GM19328 (cell line): ENCODE measurements at regions not wholly inside any gene's neighbourhood (a gene's known extent, or its start where the extent isn't known, plus 50 kb on each side); places are given as distances from the start of the nearest gene placed in this dataset.

Experiments used
- ATAC-seq: cut with Tn5 transposase; IDR thresholded peaks from one replicate; pipeline ENCODE4 v1.9.1; 2021; ENCODE audit warnings: mild to moderate bottlenecking, moderate library complexity; ENCODE audit not compliant: unreplicated experiment

DNA sequence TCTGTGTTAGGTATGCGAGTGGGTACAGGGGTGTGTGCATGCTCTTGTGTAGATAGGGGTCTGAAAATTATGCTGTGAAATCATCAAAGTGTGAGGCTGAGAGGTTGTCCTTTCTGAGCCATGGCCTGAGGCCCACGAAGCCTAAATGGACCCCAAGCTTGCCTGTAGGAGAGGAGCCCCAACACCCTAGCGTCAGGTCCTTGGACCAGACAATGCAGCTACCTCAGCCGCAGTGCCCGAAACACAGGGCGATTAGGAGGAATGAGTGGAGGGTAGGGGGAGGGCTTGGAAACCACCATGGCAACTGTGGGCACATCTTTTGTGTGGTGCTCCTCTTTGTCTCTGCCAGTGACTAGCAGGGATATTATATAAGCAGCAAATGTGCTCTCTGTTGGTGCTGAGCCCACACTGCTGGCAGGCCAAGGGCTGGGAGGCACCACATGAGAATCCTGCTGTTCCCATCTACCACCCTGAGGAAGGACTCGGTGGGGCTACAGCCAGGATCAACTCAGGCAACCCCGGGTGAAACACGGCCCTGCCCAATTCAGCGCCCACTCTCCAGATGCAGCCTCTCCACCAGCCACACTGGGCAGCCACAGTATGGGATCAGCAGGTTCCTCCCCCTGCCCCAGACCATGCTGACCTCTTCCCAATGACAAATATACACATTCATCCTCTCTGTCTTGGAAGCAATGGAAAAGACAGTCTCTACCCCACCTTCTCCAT is 84.6 kb upstream of the FSTL4 start:
- no peak for ATAC-seq

DNA sequence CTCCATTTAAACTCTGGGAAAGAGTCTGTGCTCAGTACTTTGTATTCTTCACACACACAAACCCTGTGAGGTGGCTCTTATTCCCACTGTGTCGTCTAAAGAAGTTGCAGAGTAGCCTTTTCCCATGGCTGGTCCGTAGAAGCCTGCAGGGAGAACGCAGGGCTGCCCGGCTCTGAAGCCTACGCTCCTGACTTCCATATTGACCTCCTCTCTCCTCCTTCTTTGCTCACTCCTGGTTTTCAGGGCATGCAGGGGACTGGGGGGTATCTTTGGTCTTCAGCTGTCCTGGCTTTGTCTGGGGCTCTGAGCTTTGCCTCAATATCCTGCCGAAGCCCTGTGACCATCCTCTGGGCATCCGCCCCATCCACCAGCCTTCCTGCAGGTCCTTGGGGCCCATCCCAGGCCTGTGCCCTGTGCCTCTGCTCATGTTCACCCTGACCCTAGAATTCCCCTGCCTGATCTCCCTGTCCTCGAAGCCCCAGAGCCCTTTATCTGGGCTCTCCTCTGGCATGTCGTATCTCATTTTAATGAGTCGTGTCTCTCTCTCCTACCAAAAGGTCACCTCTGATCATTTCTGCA is 83.8 kb upstream of the FSTL4 start:
- no peak for ATAC-seq

DNA sequence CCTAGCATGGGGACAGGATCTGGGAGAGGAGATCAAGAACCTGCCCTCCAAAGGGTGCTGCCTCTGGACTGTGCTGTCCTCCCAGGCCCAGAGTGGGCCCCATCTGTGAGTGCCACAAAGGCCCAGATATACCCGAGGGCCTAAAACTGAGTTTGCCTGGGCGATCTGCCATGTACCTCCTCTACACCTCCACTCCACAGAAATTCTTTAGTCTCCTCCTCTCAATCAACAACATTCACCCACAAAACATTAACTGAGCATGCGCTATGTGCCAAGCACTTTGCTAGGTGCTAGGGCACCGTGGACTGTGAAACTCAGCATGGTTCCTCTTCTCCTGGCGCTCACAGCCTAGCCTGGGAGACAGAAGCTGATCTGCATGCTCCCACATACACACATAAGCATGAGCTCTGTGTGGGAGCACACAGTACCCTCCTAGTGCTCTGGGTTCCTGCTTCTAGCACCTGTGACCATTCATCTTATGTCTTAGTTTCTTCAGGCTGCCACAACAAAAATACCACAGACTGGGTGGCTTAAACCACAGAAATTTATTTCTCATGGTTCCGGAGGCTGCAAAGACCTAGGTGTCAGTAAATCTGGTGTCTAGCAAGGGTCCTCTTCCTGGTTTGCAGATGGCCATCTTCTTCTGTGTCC is 82.0 kb upstream of the FSTL4 start:
- ATAC-seq: no peak

DNA sequence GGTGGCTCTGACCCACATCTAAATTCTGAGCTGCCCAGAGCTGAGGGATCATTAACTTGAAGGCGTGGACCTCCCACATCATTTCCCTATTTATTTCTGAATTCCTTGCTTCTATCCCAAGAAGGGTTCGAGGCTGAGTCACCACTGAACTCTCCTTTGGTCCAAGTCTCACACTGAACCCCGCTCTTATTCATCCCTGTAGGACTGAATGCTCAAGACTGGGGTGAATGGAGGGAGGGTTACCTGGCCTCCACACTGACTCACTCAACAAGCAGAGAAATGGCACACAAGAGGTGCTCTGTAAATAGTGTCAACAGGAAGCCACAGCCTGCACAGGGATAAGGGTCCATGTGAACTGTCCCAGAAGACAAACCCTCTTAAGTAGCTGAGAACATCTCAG is 79.1 kb upstream of the FSTL4 start:
- no peak for ATAC-seq

GRCh38 chr5:133690746-133691145 is 78.4 kb upstream of the FSTL4 start:
- ATAC-seq: no peak

- ATAC-seq: no peak
Observed at GRCh38 chr5:133688391-133688790, 76.0 kb upstream of the FSTL4 start.

- ATAC-seq: no peak
Observed at GRCh38 chr5:133687212-133688061, 75.1 kb upstream of the FSTL4 start.

DNA sequence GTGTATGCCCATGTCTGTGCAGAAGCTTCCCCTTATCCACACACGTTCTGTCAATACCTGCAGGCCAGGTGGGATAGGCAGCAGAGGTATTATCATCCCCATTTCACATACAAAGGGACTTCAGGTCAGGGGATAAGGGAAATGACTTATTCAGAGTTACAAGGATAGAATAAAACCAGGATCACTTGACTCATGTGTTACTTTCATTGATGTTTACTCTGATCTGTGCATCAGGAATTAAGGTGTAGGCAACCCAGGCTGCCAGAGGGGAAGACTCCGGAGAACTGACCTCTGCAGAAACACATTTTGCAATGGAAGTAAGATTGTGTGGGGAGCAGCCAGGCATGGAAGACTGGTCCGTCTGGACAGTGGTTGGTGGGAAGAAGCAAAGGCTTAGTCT is 74.2 kb upstream of the FSTL4 start:
- no peak for ATAC-seq

DNA sequence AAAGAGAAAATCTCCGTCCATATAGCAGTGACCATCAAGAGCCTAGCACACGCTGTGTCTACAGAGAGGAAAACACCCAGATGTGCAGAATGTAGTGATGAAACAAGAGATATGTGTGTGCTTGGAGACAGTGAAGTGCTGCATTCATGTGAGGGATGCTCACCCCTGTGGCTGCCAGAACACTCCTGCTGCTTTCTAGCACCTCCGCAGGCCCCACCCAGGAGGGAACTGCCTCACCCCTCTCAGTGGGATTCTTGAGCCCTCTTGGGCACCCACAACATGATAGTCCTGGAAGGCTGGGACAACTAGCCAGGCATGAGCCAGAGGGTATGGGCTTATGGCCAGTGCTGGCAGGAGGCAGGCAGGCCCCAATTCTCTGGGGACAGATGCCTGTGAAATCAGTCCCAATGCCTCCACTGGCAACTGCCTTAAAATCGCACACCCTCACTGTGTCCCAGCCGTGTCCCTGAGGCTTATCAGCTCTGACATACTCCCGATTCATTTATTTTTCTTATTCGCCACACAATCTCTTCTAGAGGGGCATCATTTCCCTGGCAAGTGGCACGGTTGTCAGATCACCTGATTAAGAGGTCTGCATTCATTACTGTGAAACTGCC is 73.2 kb upstream of the FSTL4 start:
- ATAC-seq: no peak

DNA sequence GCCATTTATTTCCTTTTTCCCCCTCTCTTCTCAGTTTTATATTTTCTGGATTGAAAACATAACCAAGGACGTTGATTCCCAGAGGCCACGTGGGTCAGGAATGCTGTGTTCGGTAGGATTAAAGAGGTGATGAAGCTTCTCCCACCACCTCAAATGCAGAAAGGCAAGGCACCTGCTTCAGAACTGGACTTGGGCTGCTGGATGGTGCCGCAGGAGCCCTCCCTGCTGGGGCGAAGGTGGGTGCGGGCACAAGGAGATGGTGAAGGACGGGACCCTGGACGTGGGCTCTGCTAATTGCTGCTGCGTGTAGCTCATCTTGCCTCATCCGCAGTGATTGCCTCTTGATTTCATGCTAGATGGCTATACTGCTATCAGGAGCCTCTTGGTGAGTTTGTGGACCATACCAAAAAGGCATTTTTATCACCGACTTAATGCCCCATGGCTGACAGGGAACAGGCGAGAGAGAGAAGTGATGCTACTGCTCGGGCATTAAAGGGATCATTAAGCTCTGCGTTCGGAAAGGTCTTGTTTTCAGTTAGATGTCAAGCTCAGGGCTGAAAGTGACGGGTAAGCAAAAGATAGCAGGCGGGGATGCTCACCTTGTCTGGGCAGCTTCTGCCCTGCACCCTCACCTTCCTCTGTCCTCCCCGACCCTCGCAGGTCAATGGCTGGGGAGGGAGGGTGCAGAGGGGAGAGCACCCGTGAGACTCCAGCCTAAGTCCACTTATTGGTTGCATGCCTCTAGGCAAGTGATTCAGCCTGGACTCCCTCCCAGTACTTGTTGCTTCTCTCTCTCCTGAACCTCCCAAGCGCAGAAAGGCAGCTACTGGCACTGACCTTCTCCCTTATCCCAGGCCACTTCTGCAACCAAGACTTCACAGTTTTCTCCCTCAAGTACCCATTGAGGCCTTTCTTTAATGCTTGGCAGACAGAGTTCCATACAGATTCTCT is 71.6 kb upstream of the FSTL4 start:
- no peak for ATAC-seq

- ATAC-seq: no peak
Observed at GRCh38 chr5:133682451-133682850, 70.1 kb upstream of the FSTL4 start.

DNA sequence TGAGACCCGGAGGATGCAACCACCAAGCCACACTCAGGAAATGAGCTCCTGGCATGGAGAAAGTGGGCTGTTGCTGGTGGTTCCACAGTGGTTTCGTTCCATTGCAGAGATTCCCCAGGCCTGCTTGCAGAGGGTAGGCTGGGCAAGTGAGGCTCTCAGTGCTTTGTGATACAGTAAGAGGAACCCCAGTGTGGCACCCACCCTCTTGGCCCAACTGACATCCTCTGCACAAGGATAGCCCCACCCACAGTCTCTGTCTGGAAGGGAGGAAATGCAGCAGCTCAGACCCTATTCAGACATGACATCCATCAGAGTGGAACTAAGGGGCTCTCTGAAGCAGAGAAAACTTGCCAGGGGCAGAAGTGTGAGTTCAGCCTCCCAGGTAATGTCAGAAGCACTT is 69.6 kb upstream of the FSTL4 start:
- ATAC-seq: no peak

DNA sequence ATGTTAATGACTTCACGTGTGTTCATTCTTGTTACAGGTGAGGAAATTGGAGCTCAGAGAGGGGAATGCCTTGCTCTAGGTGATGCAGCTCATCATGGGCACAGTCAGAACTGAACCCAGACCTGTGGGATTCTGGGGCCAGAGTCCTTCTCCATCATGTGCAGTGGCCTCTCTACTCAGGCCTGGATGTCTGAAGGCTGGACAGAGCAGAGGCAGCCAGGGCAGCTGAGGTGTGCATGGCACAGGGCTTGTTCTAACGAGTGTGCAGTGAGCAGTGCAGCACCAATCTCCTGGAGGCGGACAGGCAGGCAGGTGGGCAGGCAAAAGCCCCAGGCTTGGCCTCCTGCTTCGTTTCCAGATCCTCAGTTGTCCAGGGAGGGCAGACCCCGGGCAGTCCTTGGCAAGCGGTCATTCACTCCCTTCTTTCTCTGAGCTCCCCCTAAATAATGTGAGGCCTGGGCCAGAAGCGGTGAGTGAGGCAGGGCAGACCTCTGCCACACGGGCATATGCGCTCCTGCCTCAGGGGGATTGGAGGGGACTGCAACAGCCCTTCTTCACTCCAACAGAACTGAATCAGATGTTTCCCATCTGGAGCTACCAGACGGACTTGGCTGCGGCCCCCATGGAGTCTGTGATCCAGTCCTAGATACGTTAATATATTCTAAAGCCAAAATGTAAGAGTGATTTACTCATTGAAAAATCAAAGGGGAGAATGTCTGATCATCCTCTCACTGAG is 68.7 kb upstream of the FSTL4 start:
- ATAC-seq: no peak

DNA sequence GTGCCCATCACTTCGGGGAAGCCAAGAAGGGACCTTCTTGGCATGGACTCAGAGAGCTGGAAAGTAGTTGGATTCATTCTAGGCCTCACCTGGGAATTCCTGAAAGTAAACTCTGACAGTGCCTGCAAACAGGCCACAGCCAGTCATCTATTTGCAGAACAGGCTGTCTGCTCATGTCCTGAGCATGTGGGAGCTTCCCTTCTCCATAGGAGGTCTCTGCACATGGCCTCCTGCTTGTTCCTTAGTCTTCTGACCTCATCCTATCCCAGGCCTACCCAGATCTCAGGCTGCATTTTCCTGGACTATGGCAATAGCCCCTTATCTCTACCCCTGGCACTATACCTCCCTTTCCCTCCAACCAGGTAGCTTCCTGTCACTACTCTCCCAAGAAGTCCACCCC is 67.2 kb upstream of the FSTL4 start:
- no peak for ATAC-seq

GRCh38 chr5:133675376-133676154 is 63.2 kb upstream of the FSTL4 start:
- no peak for ATAC-seq

DNA sequence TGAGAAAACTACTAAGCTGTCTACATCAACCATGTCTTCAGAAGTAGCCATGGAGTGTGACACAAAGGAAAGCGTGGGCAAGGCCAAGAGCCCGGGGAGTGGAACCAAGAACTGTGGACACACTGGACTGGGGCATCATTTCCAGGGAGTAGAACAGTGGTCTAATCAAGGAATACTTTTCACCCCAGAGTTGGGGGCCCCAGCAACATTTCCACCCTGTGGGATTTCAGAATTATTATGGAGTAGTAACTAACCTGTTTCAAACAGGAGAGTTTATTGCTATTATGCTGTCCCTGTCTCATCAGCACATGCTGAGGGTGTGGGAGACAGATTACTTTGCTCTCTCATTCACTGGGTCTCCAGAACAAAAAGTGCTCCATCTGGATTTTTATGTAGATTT is 58.0 kb upstream of the FSTL4 start:
- ATAC-seq: no peak

DNA sequence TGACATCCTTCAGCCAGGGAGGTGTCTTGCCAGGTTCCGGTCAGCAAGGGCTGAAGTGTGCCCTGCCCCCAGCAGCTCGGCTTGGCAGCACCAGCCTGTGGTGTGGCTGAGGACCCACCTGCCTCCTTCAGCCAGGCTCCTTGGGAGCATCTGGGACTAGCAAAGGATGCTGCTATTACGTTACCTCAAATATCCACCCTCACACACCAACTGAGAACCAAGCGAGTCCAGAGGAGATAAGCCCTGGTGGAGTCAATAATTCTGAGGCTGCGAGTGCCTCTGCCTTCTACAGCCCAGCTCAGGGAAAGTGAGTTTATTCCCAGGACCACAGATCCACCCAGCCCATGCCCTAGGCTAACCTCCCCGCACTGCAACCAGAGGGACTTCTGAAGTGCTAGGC is 57.1 kb upstream of the FSTL4 start:
- ATAC-seq: no peak

DNA sequence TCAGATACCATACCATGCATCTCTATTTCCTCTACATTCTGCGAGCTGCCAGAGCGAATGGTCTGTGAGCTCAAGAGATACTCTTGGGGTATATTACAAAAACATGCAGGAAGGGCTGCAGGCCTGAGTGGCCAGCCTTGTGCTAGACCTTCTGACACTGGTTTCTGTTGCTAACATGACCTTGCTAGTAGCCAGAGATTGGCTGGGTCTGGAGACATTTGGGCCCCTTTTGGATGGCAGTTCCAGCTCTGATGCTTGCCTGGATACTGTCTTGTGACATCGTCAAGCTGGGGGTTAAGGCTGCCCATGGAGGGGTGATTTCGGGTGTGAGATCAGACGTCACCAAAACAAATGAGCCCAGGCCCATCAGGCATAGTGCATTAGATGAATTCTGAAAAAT is 56.1 kb upstream of the FSTL4 start:
- ATAC-seq: no peak

DNA sequence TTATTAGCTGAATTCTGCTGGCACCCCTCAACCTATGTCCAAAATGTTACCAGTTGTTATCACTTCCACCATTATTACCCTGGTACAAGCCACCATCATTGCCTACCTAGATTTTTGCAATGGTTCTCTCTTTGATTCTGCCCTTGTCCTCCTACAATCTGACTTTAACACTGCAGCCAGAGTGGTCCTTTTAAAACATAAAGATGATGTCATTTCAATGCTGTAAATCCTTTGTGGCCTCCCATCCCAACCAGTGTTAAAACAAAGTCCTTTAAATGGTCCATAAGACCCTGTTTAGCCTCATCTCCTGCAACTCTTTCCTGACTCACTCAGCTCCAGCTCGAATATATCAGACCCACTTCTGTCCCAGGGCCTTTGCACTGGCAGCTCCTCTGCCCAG is 54.9 kb upstream of the FSTL4 start:
- ATAC-seq: no peak
